ENCODE measurements at regions not wholly inside any gene's neighbourhood (a gene's known extent, or its start where the extent isn't known, plus 50 kb on each side); places are given as distances from the start of the nearest gene placed in this dataset.

DNA sequence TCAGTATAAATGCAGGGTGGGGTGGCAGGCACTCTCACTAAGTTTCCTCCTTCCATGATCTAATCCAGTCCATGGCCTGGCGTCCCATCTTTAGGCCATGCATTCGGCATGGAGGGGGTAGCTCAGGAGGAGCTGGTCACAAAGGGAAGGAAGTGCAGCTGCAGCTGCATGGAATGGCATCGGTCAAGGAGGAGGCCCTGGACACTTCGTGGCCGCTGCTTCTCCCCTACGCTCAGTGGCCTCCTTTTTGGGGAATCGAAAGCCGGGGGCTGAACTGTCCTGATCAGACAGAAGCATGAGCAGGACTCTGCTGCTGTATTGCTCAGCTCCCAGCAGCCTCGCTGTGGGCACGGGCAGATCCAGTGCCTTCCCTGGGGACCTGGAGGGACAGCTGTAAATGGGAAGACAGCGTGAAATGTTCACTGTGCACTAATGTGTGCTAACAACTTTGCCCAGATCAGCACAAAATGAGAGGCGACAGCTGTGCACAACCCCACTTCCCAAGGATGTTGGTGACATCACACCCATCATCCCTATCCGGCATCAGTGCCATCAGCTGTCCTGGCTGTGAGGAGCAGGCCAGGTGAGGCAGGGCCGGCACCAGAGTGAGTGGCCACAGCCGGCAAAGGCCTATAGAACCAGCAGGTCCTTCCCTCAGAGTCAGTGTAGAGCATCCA, 520.1 kb upstream of the RAB6C start:
- no peak overlapping the region for H3K4me3 ChIP-seq (ENCODE audit: low read depth, low read length)

- no peak overlapping the region for H3K4me3 ChIP-seq (ENCODE audit: low read depth, low read length)
These were observed 519.6 kb upstream of the RAB6C start for GRCh38 chr2:129459881-129460280.

GRCh38 chr2:129460299-129461198, 518.9 kb upstream of the RAB6C start:
- no peak overlapping the region for H3K4me3 ChIP-seq (ENCODE audit: low read depth, low read length)

DNA sequence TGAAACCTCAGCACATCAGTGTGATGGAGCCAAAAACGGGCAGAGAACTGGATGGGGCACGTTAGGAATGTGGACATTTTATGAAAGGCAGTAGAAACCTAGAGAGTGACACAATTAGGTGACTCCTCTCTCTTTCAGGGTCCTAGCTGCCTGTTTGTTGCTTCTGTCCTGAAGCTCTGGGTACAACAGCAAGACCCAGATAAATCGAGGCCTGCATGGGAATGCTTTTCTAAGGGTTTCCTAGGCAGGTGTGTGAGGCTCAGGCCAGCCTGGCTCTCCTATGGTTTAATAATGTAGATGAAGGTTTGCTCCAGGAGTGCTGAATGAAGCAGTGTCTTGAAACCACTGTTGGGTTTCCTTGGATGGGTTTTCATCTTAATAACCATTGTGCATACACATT, 517.1 kb upstream of the RAB6C start:
- H3K4me3 ChIP-seq (ENCODE audit: low read depth, low read length) = no peak overlapping the region

- H3K4me3 ChIP-seq (ENCODE audit: low read depth, low read length) = no peak overlapping the region
These were observed 516.5 kb upstream of the RAB6C start for GRCh38 chr2:129462967-129463366.

GRCh38 chr2:129464036-129464435, 515.4 kb upstream of the RAB6C start:
- no peak overlapping the region for H3K4me3 ChIP-seq (ENCODE audit: low read depth, low read length)

DNA sequence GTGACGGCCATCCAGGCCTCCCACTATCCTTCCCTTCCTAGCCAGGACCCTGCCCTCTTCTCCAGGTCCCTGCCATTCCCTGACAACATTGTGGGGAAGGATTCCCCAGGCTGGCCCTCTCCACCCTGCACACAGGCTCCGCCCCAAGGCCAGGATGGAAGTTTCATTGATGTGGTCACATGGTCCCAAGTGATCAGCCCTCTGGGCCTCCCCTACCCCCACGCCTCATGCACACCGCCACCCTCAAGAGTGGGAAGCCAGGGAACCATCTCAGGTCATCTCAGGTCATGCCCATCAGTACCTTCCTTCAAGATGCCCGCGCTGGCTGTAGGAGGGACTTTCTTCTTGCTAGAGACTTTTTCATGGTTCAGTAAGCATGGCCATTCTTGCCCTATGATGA, 514.8 kb upstream of the RAB6C start:
- H3K4me3 ChIP-seq (ENCODE audit: low read depth, low read length) = no peak overlapping the region

DNA sequence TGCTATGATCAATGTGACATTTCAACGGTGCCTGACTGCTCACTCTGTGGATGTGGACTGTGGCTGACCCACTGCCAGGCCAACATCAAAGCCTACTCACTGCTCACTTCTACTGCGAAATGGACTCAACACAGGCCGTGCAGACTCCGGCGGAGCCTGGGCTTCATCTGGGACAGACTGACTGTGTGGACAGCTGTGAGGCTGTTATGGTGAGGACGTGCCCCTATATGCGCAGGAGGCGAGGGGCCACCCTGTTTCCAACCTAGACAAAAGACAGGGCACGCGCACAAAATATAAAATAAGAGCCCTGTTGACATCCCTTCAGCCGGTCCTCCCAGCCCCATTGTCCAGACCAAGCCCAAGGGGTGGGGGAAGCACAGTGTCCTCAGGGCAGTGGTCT, 514.4 kb upstream of the RAB6C start:
- H3K4me3 ChIP-seq (ENCODE audit: low read depth, low read length) = no peak overlapping the region

- no peak overlapping the region for H3K4me3 ChIP-seq (ENCODE audit: low read depth, low read length)
These were observed 513.1 kb upstream of the RAB6C start for GRCh38 chr2:129466389-129466788.

DNA sequence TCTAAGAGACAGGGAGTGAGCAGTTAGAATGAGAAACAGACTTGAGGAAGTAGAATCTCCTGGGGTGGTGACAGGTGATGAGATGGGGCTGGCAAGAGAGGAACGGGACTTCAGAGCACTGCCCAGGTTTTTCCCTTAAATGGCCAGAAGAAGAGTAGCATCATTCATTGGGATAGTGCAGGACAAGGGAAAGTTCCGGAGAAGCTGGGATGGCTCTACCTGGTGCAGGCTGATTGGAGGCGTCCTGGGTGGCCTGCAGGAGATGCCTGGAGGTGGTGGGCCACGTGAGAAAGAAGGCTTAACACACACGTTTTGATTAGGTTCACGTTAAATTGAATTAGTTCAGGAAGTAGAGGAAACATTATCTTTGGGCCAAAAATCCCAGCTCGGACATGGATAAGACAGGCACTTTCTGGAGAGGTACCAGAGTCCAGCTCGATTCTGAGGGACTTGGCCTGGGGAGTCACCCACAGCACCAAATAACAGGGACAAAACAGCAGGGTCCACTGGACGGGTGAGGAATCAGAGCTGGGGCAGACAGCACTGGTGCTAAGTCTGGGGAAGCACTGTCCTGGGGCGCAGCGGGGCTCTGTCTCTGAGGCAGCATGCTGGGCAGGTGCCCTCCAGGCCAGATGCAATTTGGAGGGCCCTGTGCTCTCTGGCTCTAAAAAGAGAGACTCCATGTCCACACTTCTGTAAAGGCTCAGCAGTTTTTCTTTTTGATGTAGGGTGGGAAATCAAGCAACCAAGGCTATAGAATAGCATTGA, 512.3 kb upstream of the RAB6C start:
- no peak overlapping the region for H3K4me3 ChIP-seq (ENCODE audit: low read depth, low read length)

GRCh38 chr2:129467941-129468340, 511.5 kb upstream of the RAB6C start:
- H3K4me3 ChIP-seq (ENCODE audit: low read depth, low read length) = no peak overlapping the region

- H3K4me3 ChIP-seq (ENCODE audit: low read depth, low read length) = no peak overlapping the region
These were observed 510.6 kb upstream of the RAB6C start for GRCh38 chr2:129468879-129469278.

GRCh38 chr2:129469389-129469788, 510.1 kb upstream of the RAB6C start:
- no peak overlapping the region for H3K4me3 ChIP-seq (ENCODE audit: low read depth, low read length)

DNA sequence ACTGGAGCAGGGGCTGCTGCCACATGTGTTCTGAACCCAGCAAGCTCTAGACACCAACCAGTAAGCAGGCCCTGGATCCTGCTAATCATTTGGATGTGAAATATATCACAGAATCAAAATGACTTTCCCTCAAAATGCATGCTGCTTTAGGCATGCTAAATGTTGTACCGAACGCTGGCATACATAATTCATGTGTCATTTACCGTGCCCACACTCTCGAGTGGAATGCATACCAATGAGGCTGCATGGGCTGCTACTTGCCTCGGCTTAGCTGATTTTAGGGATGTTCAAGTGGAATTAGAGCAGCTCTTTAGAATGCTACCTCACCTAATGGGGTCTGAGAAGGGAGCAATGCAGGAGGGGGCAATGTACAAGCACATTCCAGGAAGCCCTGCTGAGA, 509.6 kb upstream of the RAB6C start:
- no peak overlapping the region for H3K4me3 ChIP-seq (ENCODE audit: low read depth, low read length)

DNA sequence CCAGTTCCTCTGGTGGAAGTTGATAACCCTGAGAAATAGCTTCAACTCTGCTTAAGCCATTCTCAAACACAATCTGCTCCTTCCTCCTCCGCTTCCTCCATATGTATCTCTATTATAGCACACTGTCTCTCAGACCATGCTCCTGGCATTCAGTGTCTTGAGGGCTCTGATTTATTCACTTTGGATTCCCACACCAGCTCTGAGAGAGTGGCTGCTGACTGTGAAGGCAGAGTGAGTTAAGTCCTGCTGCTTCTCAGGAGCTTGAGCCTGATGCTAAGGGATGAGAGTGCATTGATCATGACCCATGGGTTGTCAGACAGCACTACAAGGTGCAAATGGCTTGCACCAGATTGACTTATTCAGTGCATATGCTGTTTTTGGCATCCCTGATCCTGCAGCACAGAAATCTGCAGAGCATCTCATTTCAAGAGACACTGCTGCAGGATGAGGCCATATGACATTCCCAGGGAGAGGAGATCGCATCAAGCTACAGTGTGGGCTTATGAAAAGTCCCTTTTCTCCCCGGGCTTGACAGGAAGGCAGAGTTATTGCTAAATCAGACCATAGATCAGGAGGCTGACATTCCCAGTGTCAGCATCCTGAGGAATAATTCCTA, 500.5 kb upstream of the RAB6C start:
- no peak overlapping the region for H3K4me3 ChIP-seq (ENCODE audit: low read depth, low read length)

- no peak overlapping the region for H3K4me3 ChIP-seq (ENCODE audit: low read depth, low read length)
These were observed 499.6 kb upstream of the RAB6C start for GRCh38 chr2:129479892-129480291.

- H3K4me3 ChIP-seq (ENCODE audit: low read depth, low read length) = no peak overlapping the region
These were observed 498.7 kb upstream of the RAB6C start for GRCh38 chr2:129480790-129481189.

DNA sequence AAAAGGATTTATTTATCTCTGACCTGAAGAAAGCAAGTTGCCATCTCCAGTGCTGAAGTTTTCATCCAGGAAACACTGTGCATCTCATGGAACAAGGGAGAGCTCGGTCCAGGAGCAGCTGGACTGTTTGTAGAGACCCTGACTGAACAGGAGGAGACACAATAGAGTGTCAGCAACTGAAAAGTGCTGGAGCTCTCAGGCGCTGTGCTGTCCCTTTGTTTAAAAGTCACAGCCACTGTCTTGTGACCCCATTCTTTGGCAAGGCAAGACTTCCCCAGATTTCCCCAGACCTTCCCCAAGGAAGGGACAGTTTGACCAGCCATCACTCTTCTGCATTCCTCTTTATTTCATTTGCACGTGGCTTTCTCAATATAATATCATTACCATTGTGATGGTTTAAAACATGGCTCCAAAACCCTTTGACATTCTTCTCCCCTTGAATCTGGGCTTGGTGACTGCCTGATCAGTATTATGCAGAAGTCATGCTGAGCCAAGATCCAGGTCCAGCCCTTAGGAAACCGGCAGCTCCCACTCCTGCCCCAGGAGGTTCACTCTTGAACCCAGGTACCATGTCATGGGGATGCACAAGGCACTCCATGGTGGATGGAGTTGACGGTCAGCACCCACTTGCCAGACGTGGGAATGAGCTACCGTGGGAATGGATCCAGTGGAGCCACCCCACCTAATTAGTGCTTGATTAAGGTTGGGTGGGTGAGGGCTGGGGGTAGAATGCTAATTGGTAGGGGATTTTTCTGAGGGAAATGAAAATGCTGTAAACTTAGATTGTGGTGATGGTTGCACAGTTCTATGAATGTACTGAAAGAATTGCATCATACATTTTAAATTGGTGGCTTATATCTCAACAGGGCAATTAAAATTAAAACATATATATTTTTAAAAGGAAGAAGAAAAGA, 497.9 kb upstream of the RAB6C start:
- H3K4me3 ChIP-seq (ENCODE audit: low read depth, low read length) = no peak overlapping the region

- H3K4me3 ChIP-seq (ENCODE audit: low read depth, low read length) = no peak overlapping the region
These were observed 496.8 kb upstream of the RAB6C start for GRCh38 chr2:129482626-129483025.

DNA sequence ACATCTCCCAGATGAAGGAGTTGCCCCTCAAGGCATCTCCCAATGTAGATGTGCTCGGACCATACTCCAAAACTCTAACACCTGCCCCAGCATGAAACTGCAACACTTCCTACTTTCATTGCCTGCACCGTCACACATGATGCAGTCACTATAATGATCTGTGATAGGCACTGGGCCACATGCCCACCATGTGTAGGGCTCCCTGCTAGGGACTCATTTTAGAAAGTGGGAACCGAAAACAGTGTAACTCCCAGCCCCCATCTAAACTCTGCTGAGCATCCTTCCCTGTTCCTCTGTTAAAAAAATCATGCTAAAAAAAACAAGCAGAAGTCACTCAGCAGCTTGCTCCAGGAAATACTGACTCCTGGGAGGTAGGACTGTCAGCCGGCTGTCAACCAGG, 496.1 kb upstream of the RAB6C start:
- H3K4me3 ChIP-seq (ENCODE audit: low read depth, low read length) = no peak overlapping the region

All from iPS-11a (cell line).